ENCODE measurements at regions not wholly inside any gene's neighbourhood (a gene's known extent, or its start where the extent isn't known, plus 50 kb on each side); places are given as distances from the start of the nearest gene placed in this dataset.

DNA sequence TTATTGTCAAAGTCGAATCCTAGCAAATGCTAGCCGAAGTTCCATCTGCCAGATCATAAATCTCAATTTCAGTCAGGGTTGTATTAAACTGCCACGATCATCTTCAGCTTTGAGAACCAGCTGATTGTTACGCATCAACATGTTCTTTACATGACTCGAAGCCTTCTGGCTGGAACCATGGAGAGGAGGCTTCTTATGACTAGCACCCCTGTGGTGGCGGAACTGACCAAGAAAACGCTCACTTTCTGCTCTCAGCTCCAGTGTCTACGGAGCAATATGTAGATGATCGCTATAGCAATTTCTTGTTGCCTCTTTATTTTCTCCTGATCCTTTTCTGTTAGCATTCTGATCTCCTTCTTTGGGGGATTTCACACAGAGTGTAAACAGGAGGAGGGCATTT lies 479.4 kb upstream of the SLC35B3 start:
- H3K79me2 ChIP-seq (ENCODE audit: insufficient read depth, low read length): no peaks in the 10 kb centered on the region
- H3K18ac ChIP-seq (ENCODE audit: insufficient read length, low read depth, low read length): no peak overlapping the region
- no peak overlapping the region for H3K14ac ChIP-seq (ENCODE audit: insufficient read depth, low read length)
- no peak overlapping the region for H4K91ac ChIP-seq (ENCODE audit: insufficient read length, low read depth, low read length)
- TF ChIP-seq, protein P1, sequence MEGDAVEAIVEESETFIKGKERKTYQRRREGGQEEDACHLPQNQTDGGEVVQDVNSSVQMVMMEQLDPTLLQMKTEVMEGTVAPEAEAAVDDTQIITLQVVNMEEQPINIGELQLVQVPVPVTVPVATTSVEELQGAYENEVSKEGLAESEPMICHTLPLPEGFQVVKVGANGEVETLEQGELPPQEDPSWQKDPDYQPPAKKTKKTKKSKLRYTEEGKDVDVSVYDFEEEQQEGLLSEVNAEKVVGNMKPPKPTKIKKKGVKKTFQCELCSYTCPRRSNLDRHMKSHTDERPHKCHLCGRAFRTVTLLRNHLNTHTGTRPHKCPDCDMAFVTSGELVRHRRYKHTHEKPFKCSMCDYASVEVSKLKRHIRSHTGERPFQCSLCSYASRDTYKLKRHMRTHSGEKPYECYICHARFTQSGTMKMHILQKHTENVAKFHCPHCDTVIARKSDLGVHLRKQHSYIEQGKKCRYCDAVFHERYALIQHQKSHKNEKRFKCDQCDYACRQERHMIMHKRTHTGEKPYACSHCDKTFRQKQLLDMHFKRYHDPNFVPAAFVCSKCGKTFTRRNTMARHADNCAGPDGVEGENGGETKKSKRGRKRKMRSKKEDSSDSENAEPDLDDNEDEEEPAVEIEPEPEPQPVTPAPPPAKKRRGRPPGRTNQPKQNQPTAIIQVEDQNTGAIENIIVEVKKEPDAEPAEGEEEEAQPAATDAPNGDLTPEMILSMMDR (conservative IDR thresholded peaks at IDR 0.05): no peak
- no peak overlapping the region for H4K5ac ChIP-seq (ENCODE audit: insufficient read length, low read depth, low read length)
- H3K56ac ChIP-seq (ENCODE audit: insufficient read length, low read depth, low read length): no peak overlapping the region
- H3K9me3 Mint-ChIP-seq: peaks cover 11 to 17% of the 10 kb centered on the region in 2 experiments
- no peaks in the 10 kb centered on the region for H3K4me1 ChIP-seq (ENCODE audit: insufficient read depth, low read length)
- no peak overlapping the region for H3T11ph ChIP-seq (ENCODE audit: low read length)
- no peak overlapping the region for H3K9ac ChIP-seq (ENCODE audit: extremely low read depth, insufficient read length, low read length)
- H2BK20ac ChIP-seq (ENCODE audit: low read depth, low read length, poor library complexity, severe bottlenecking): no peak overlapping the region
- H2AFZ ChIP-seq (ENCODE audit: low read length): no peak overlapping the region
- no peak overlapping the region for H2BK12ac ChIP-seq (ENCODE audit: insufficient read length, low read depth, low read length)
- no CpG with 5 or more reads among the region's 9 CpGs for WGBS (ENCODE audit: extremely low coverage, insufficient read length, low lambda C conversion rate)
- H2BK120ac ChIP-seq (ENCODE audit: low read depth, low read length, poor library complexity, severe bottlenecking): no peak overlapping the region
- H2BK15ac ChIP-seq (ENCODE audit: low read depth, low read length): no peak overlapping the region
- no peaks in the 10 kb centered on the region for H3K27me3 Mint-ChIP-seq (ENCODE audit: low read depth)
- no peak overlapping the region for H2AK5ac ChIP-seq (ENCODE audit: insufficient read length, low read length)
- no peak overlapping the region for H2BK5ac ChIP-seq (ENCODE audit: insufficient read length, low read length)
- H3K4me3 Mint-ChIP-seq: no peak overlapping the region
- no peak overlapping the region for H3K4ac ChIP-seq (ENCODE audit: low read depth, low read length)
- no peak overlapping the region for H4K8ac ChIP-seq (replicated peaks; ENCODE audit: insufficient read length, low read depth, low read length)
- H3K36me3 Mint-ChIP-seq (ENCODE audit: insufficient read depth in 1 of 3, low read depth in 3 of 3): peaks cover 0 to 5% (median 0%) of the 10 kb centered on the region in 3 experiments; a peak in 2 of 7 replicates
- DNase-seq: no peak
- H3K23me2 ChIP-seq (ENCODE audit: insufficient read length, low read depth, low read length, poor library complexity, severe bottlenecking): no peaks in the 10 kb centered on the region
- H3K23ac ChIP-seq (ENCODE audit: insufficient read length, low read depth, low read length): no peak overlapping the region
- no peaks in the 10 kb centered on the region for H3K79me1 ChIP-seq (ENCODE audit: insufficient read depth, low read depth, low read length, poor library complexity, severe bottlenecking)
- H3K4me2 ChIP-seq (ENCODE audit: insufficient read depth, insufficient read length, low read length): no peak overlapping the region
- no peaks in the 10 kb centered on the region for H3K27me3 ChIP-seq (ENCODE audit: insufficient read depth, low read length)
- H3K27ac ChIP-seq (ENCODE audit: insufficient read length, low read depth, low read length): no peak overlapping the region
- H3K4me1 Mint-ChIP-seq: no peaks in the 10 kb centered on the region
- no peaks in the 10 kb centered on the region for H3K9me3 ChIP-seq (ENCODE audit: control insufficient read depth, low read depth, low read length)
- no peaks in the 10 kb centered on the region for H4K20me1 ChIP-seq (ENCODE audit: control insufficient read depth, insufficient read depth, insufficient read length)
- H3K27ac Mint-ChIP-seq: no peak overlapping the region

Data from H9 (cell line).